ENCODE measurements at regions not wholly inside any gene's neighbourhood (a gene's known extent, or its start where the extent isn't known, plus 50 kb on each side); places are given as distances from the start of the nearest gene placed in this dataset.

DNA sequence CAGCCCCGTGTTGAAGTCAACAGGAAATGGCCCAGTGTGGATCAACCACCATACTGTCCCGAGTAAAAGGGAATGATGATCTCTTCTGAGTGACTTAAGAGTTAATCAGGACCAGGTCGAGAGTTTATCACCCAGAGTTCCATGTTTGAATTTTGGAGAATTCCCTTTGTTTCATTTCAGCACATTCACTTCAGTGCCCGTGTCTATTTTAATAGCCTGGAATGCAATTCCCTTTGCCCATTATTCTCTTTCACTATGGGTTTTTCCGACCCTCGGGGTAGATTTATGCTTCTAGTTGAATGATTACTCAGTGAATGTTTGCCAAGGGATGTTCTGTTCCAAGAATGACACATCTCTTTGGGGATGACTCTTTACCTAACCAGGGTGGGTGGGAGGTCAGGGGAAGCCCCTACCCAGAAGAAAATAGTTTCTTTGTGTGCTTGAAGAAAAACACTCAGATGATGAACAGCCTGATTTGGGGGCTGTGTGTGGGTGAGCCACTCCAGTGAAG lies 594.9 kb downstream of the INHBA start:
- no peak for TF ChIP-seq CTCF (conservative IDR thresholded peaks at IDR 0.05; ENCODE audit: low read length)
- no peak for TF ChIP-seq EZH2phosphoT487 (IDR thresholded peaks at IDR 0.05; ENCODE audit: borderline replicate concordance)
